ENCODE measurements at regions not wholly inside any gene's neighbourhood (a gene's known extent, or its start where the extent isn't known, plus 50 kb on each side); places are given as distances from the start of the nearest gene placed in this dataset.

DNA sequence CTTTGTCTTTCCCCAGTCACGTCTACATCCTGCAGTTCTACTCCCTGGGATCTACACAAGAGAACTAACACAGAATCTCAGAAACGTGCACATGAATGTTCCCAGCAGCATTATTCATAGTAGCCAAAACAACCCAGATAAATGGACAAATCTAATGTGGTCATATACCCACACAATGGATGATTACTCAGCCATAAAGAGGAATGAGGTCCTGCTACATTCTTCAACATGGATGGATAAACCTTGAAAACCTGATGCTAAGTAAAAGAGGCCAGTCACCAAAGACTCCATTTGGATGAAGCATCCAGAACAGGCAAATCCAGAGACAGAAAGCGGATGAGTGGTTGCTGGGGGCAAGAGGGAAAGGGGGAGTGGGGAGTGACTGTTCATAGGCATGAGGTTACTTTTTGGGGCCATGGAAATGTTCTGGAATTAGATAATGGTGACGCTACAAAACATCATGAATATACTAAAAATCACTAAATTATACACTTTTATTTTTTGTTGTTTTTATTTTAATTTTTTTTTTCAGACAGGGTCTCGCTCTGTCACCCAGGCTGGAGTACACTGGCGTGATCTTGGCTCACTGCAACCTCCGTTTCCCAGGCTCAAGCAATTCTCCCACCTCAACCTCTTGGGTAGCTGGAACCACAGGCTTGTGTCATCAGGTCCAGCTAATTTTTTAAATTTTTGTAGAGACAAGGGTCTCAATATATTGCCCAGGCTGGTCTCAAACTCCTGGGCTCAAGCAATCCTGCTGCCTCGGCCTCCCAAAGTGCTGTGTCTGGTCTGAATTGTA, 50.8 kb upstream of the DSN1 start:
- DNase-seq (ENCODE audit: low read depth) = no peak
- TF ChIP-seq, protein P1, sequence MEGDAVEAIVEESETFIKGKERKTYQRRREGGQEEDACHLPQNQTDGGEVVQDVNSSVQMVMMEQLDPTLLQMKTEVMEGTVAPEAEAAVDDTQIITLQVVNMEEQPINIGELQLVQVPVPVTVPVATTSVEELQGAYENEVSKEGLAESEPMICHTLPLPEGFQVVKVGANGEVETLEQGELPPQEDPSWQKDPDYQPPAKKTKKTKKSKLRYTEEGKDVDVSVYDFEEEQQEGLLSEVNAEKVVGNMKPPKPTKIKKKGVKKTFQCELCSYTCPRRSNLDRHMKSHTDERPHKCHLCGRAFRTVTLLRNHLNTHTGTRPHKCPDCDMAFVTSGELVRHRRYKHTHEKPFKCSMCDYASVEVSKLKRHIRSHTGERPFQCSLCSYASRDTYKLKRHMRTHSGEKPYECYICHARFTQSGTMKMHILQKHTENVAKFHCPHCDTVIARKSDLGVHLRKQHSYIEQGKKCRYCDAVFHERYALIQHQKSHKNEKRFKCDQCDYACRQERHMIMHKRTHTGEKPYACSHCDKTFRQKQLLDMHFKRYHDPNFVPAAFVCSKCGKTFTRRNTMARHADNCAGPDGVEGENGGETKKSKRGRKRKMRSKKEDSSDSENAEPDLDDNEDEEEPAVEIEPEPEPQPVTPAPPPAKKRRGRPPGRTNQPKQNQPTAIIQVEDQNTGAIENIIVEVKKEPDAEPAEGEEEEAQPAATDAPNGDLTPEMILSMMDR (conservative IDR thresholded peaks at IDR 0.05; ENCODE audit: low read depth, low read length) = no peak
- no peak overlapping the region for H3K4me3 ChIP-seq (ENCODE audit: low read length)

DNA sequence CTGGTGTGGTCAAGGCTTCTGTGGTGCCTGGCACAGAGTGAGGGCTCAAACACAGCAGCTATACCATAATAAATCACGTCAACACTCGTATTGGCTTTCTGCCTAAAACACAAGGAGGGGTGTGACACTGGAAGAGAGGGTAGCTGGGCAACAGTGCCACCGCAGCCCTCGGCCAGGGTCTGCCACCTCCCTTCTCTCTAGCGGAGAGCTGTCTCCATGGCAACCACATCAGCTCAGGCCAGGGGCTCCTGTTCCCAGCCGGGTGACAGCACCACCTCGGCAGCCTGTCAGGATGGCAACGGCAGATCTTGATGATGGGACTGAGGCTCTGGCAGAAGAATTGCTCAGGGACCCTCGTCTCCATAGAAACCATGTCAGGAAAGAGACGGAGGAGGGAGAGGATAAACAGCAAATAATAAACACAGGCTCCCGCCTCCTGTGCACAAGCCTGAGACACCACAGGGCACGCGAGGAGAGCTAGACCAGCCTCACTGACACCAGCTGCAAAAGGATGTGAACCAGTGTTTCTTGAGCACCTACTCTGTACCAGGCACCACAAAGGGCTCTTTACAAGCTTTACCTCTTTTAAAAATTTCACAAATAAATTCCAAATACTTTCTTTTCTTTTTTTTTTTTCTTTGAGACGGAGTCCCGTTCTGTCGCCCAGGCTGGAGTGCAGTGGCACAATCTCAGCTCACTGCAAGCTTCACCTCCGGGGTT, 50.4 kb upstream of the TLDC2 start:
- no peak overlapping the region for H3K4me3 ChIP-seq (ENCODE audit: low read length)
- TF ChIP-seq, protein P1 (conservative IDR thresholded peaks at IDR 0.05; ENCODE audit: low read depth, low read length) = no peak
- peak; percentile 37 for DNase-seq (ENCODE audit: low read depth)

All from retinal pigment epithelial cell (primary cell).